Femur (tissue), 1 donor: ENCODE measurements at regions not wholly inside any gene's neighbourhood (a gene's known extent, or its start where the extent isn't known, plus 50 kb on each side); places are given as distances from the start of the nearest gene placed in this dataset.
"Not testable (repeated sequence)": the region's sequence is repeated elsewhere in the genome, so short reads cannot be mapped to it uniquely, and the experiment has no call there.

Source experiments
- DNase-seq: peaks from one replicate; pipeline ENCODE4 v3.0.0-alpha.2; 2017

GRCh38 chrX:137646472-137646871 lies 80.5 kb downstream of the ZIC3 start:
- no peak for DNase-seq

- DNase-seq = no peak
These were observed 85.7 kb downstream of the ZIC3 start for GRCh38 chrX:137651647-137652046.

GRCh38 chrX:137652086-137652485 lies 86.2 kb downstream of the ZIC3 start:
- no peak for DNase-seq

GRCh38 chrX:137654481-137654880 lies 88.6 kb downstream of the ZIC3 start:
- no peak for DNase-seq

- no peak for DNase-seq
These were observed 101.8 kb downstream of the ZIC3 start for GRCh38 chrX:137667776-137668175.

GRCh38 chrX:137684591-137684990 lies 118.7 kb downstream of the ZIC3 start:
- DNase-seq = no peak

GRCh38 chrX:137695417-137695816 lies 129.5 kb downstream of the ZIC3 start:
- no peak for DNase-seq

- no peak for DNase-seq
These were observed 141.4 kb downstream of the ZIC3 start for GRCh38 chrX:137707348-137707747.

GRCh38 chrX:137742846-137743245 lies 176.9 kb downstream of the ZIC3 start:
- no peak for DNase-seq

GRCh38 chrX:137743414-137743813 lies 177.5 kb downstream of the ZIC3 start:
- no peak for DNase-seq

GRCh38 chrX:137746289-137746688 lies 180.4 kb downstream of the ZIC3 start:
- DNase-seq = no peak

GRCh38 chrX:137747244-137748043 lies 181.5 kb downstream of the ZIC3 start:
- no peak for DNase-seq

- DNase-seq = no peak
These were observed 182.9 kb downstream of the ZIC3 start for GRCh38 chrX:137748827-137749226.

- DNase-seq = no peak
These were observed 183.3 kb downstream of the ZIC3 start for GRCh38 chrX:137749246-137749645.

- DNase-seq = no peak
These were observed 205.6 kb downstream of the ZIC3 start for GRCh38 chrX:137771537-137771936.

- no peak for DNase-seq
These were observed 226.3 kb downstream of the ZIC3 start for GRCh38 chrX:137792214-137792613.

GRCh38 chrX:137797926-137798325 lies 232.0 kb downstream of the ZIC3 start:
- DNase-seq = not testable (repeated sequence)

GRCh38 chrX:137823257-137823656 lies 257.3 kb downstream of the ZIC3 start:
- no peak for DNase-seq

GRCh38 chrX:137847376-137847775 lies 281.4 kb downstream of the ZIC3 start:
- DNase-seq = peak; percentile 27

- no peak for DNase-seq
These were observed 282.5 kb downstream of the ZIC3 start for GRCh38 chrX:137848266-137848905.

- no peak for DNase-seq
These were observed 286.6 kb downstream of the ZIC3 start for GRCh38 chrX:137852502-137852901.

GRCh38 chrX:137855490-137855889 lies 289.6 kb downstream of the ZIC3 start:
- no peak for DNase-seq

- no peak for DNase-seq
These were observed 292.2 kb downstream of the ZIC3 start for GRCh38 chrX:137858106-137858505.

- DNase-seq = no peak
These were observed 312.5 kb downstream of the ZIC3 start for GRCh38 chrX:137878401-137878800.

GRCh38 chrX:137882960-137883359 lies 317.0 kb downstream of the ZIC3 start:
- DNase-seq = no peak
